ENCODE measurements at regions not wholly inside any gene's neighbourhood (a gene's known extent, or its start where the extent isn't known, plus 50 kb on each side); places are given as distances from the start of the nearest gene placed in this dataset.

DNA sequence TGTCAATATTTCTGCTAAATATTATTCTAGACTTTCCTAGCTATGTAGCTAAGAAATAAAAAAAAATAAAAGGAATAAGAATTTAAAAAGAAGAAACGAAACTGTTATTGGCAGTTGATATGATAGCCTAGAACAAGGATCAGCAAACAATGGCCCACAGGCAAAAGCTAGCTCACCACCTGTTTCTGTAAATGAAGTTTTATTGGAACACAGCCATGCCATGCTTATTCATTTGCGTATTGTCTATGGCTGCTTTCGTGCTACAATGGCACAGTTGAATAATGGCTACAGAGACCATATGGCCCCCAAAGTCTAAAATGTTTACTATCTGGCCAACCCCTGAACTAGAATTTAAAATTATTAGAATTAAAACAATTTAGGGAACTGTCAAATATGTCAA, 952.6 kb upstream of the MAP3K7 start:
- ChIA-PET POLR2A (no interaction called here), CTCF (no interaction called here)
- no peaks in the 10 kb centered on the region for H3K9me3 ChIP-seq
- 15% methylated on average over 3 of the region's 3 CpGs for WGBS (ENCODE audit: missing lambda C conversion rate)
- no peak for ATAC-seq
- no peak overlapping the region for H3K4me2 ChIP-seq
- H3K27ac ChIP-seq = no peak overlapping the region
- no peaks in the 10 kb centered on the region for H3K4me1 ChIP-seq
- no peak overlapping the region for H3K4me3 ChIP-seq
- FAIRE-seq = no peak
- TF ChIP-seq SREBF2 (IDR thresholded peaks at IDR 0.05) (no peak), ZFP36 (IDR thresholded peaks at IDR 0.05; ENCODE audit: borderline replicate concordance, partially characterized antibody) (no peak), PHF8 (IDR thresholded peaks at IDR 0.05; ENCODE audit: borderline replicate concordance, low read depth) (no peak), ZSCAN20 (CRISPR knock-in tag; IDR thresholded peaks at IDR 0.05) (no peak)
- TF ChIP-seq, protein P1, sequence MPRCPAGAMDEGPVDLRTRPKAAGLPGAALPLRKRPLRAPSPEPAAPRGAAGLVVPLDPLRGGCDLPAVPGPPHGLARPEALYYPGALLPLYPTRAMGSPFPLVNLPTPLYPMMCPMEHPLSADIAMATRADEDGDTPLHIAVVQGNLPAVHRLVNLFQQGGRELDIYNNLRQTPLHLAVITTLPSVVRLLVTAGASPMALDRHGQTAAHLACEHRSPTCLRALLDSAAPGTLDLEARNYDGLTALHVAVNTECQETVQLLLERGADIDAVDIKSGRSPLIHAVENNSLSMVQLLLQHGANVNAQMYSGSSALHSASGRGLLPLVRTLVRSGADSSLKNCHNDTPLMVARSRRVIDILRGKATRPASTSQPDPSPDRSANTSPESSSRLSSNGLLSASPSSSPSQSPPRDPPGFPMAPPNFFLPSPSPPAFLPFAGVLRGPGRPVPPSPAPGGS (IDR thresholded peaks at IDR 0.05) = no peak
- DNase-seq (ENCODE audit: low read depth in 1 of 2, low spot score in 1 of 2) = no peak

DNA sequence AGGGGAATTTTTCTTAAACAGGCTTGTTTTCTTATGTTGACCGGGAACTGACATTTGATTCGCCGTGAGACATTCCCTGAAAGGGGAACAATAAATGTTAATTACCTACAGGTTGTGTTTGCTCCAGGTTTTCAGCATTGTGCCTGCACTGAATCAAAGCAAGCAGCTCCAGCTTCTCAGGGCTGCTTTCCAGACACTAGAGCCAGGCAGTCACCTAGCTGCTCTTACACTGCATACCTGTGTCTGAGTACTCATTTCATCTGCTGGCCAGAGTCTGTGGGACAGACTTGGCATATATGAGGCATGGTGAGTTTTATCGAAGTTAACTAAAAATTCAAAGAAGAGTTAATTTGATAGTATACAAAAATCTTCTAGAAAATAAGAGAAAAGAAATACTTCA, 951.8 kb upstream of the MAP3K7 start:
- ATAC-seq = no peak
- WGBS (ENCODE audit: missing lambda C conversion rate) = 18% methylated on average over 4 of the region's 4 CpGs
- H3K27ac ChIP-seq = no peak overlapping the region
- TF ChIP-seq HOXB13 (CRISPR knock-in tag; IDR thresholded peaks at IDR 0.05; ENCODE audit: low read depth) (no peak), MAZ (IDR thresholded peaks at IDR 0.05; ENCODE audit: borderline replicate concordance, low read depth, low read length) (no peak), MAFK (IDR thresholded peaks at IDR 0.05; ENCODE audit: partially characterized antibody) (no peak), CHD4 (IDR thresholded peaks at IDR 0.05; ENCODE audit: borderline replicate concordance) (no peak), ZSCAN20 (CRISPR knock-in tag; IDR thresholded peaks at IDR 0.05) (no peak), NR3C1 (IDR thresholded peaks at IDR 0.05) (no peak), CEBPB (IDR thresholded peaks at IDR 0.05) (no peak), PHF8 (IDR thresholded peaks at IDR 0.05; ENCODE audit: borderline replicate concordance, low read depth) (no peak), HDAC2 (IDR thresholded peaks at IDR 0.05) (no peak), JUNB (IDR thresholded peaks at IDR 0.05) (no peak), FOSL2 (IDR thresholded peaks at IDR 0.05) (no peak), FOSL2 (CRISPR knock-in tag; IDR thresholded peaks at IDR 0.05) (no peak), CHD2 (IDR thresholded peaks at IDR 0.05; ENCODE audit: low read length, partially characterized antibody) (no peak), ZNF302 (CRISPR knock-in tag; IDR thresholded peaks at IDR 0.05) (no peak), NPAS2 (CRISPR knock-in tag; IDR thresholded peaks at IDR 0.05; ENCODE audit: borderline replicate concordance) (no peak), NFE2L2 (conservative IDR thresholded peaks at IDR 0.05; ENCODE audit: low read length) (no peak), RCOR1 (IDR thresholded peaks at IDR 0.05; ENCODE audit: low read depth, low read length) (no peak), SMC3 (IDR thresholded peaks at IDR 0.05) (no peak)
- TF ChIP-seq, protein P2, sequence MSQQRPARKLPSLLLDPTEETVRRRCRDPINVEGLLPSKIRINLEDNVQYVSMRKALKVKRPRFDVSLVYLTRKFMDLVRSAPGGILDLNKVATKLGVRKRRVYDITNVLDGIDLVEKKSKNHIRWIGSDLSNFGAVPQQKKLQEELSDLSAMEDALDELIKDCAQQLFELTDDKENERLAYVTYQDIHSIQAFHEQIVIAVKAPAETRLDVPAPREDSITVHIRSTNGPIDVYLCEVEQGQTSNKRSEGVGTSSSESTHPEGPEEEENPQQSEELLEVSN (IDR thresholded peaks at IDR 0.05; ENCODE audit: borderline replicate concordance, low read depth) = no peak
- no peak overlapping the region for H3K4me2 ChIP-seq
- no peak for FAIRE-seq
- POLR2A ChIA-PET = no interaction called here
- no peaks in the 10 kb centered on the region for H3K4me1 ChIP-seq
- DNase-seq (ENCODE audit: low read depth in 1 of 2, low spot score in 1 of 2) = no peak
- CTCF ChIA-PET = no interaction called here
- no peaks in the 10 kb centered on the region for H3K9me3 ChIP-seq
- H3K4me3 ChIP-seq = no peak overlapping the region

DNA sequence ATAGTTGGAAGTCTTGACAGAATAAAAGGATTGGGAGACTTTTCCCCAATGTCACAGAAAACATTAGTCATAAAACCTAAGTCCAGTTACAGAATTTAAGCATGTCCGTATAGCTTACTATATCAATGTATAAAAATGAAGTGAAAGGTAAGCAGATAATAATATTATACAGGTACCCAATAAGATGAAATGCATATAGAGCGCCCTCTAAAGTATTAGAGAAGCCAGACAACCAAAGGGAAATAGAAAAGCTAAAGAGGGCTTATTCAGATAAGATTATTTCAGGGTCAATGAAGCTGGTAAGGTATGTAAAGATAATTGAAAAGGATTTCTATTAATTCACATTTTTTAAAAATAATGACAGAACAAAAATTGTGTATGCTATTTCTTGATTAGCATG, 947.7 kb upstream of the MAP3K7 start:
- H3K4me2 ChIP-seq = no peak overlapping the region
- CTCF ChIA-PET = no interaction called here
- no peak overlapping the region for H3K27ac ChIP-seq
- TF ChIP-seq HEYL (CRISPR knock-in tag; IDR thresholded peaks at IDR 0.05) (no peak), ESRRA (IDR thresholded peaks at IDR 0.05; ENCODE audit: borderline replicate concordance, low read length) (no peak), POLR2AphosphoS2 (conservative IDR thresholded peaks at IDR 0.05; ENCODE audit: low read length) (no peak), SMC3 (IDR thresholded peaks at IDR 0.05) (no peak), EHF (CRISPR knock-in tag; IDR thresholded peaks at IDR 0.05) (no peak), NR3C1 (IDR thresholded peaks at IDR 0.05) (no peak), JUN (IDR thresholded peaks at IDR 0.05) (no peak), CEBPB (IDR thresholded peaks at IDR 0.05) (no peak), RNF2 (IDR thresholded peaks at IDR 0.05; ENCODE audit: borderline replicate concordance, low read depth) (no peak), ZSCAN20 (CRISPR knock-in tag; IDR thresholded peaks at IDR 0.05) (no peak), CBX2 (IDR thresholded peaks at IDR 0.05; ENCODE audit: borderline replicate concordance, low read depth) (no peak), NFE2L2 (conservative IDR thresholded peaks at IDR 0.05; ENCODE audit: low read length) (no peak), GATA3 (IDR thresholded peaks at IDR 0.05; ENCODE audit: borderline replicate concordance) (no peak), ZC3H11A (IDR thresholded peaks at IDR 0.05) (no peak)
- TF ChIP-seq, protein P3, sequence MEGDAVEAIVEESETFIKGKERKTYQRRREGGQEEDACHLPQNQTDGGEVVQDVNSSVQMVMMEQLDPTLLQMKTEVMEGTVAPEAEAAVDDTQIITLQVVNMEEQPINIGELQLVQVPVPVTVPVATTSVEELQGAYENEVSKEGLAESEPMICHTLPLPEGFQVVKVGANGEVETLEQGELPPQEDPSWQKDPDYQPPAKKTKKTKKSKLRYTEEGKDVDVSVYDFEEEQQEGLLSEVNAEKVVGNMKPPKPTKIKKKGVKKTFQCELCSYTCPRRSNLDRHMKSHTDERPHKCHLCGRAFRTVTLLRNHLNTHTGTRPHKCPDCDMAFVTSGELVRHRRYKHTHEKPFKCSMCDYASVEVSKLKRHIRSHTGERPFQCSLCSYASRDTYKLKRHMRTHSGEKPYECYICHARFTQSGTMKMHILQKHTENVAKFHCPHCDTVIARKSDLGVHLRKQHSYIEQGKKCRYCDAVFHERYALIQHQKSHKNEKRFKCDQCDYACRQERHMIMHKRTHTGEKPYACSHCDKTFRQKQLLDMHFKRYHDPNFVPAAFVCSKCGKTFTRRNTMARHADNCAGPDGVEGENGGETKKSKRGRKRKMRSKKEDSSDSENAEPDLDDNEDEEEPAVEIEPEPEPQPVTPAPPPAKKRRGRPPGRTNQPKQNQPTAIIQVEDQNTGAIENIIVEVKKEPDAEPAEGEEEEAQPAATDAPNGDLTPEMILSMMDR (IDR thresholded peaks at IDR 0.05) = no peak
- TF ChIP-seq, protein P4, sequence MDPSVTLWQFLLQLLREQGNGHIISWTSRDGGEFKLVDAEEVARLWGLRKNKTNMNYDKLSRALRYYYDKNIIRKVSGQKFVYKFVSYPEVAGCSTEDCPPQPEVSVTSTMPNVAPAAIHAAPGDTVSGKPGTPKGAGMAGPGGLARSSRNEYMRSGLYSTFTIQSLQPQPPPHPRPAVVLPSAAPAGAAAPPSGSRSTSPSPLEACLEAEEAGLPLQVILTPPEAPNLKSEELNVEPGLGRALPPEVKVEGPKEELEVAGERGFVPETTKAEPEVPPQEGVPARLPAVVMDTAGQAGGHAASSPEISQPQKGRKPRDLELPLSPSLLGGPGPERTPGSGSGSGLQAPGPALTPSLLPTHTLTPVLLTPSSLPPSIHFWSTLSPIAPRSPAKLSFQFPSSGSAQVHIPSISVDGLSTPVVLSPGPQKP (IDR thresholded peaks at IDR 0.05; ENCODE audit: low read depth, low read length) = no peak
- WGBS (ENCODE audit: missing lambda C conversion rate) = 20% methylated on average over 2 of the region's 2 CpGs
- no peaks in the 10 kb centered on the region for H3K9me3 ChIP-seq
- no peak for ATAC-seq
- H3K4me1 ChIP-seq = no peaks in the 10 kb centered on the region
- POLR2A ChIA-PET = no interaction called here
- FAIRE-seq = no peak
- H3K4me3 ChIP-seq = no peak overlapping the region
- no peak for DNase-seq (ENCODE audit: low read depth in 1 of 2, low spot score in 1 of 2)
